Left ventricle myocardium superior (tissue), 1 donor: ENCODE measurements at regions not wholly inside any gene's neighbourhood (a gene's known extent, or its start where the extent isn't known, plus 50 kb on each side); places are given as distances from the start of the nearest gene placed in this dataset.
"Not testable (repeated sequence)": the region's sequence is repeated elsewhere in the genome, so short reads cannot be mapped to it uniquely, and the experiment has no call there.

Experiments
- ATAC-seq: fragments of 200-7000 bp; cut with Tn5 transposase; one replicate; pipeline ENCODE4 v1.9.1; 2020; ENCODE audit warnings: mild to moderate bottlenecking, moderate library complexity
- DNase-seq: peaks from one replicate; pipeline ENCODE4 v3.0.0-alpha.2; 2020
- intact Hi-C: fragments of 100-400 bp; cut with micrococcal nuclease; formaldehyde crosslinking; loops from one replicate; pipeline ENCODE4 v1.11.0; 2022
- donor health status: DM: no; HTN: yes; CAD: no; lungs with severe emphysema.

GRCh38 chr11:25793637-25794036 is 538.3 kb upstream of the ANO3 start:
- ATAC-seq (no peak), DNase-seq (no peak)
- intact Hi-C loops: no loop called here

- intact Hi-C loops: no loop called here
Observed at GRCh38 chr11:25794804-25795203, 537.1 kb upstream of the ANO3 start.

GRCh38 chr11:25816411-25816810 is 515.5 kb upstream of the ANO3 start:
- intact Hi-C loops: no loop called here
- DNase-seq (no peak), ATAC-seq (no peak)

More at GRCh38 chr11:25794804-25795203, 537.1 kb upstream of the ANO3 start:
- ATAC-seq: no peak
- DNase-seq: no peak

- intact Hi-C loops: no loop called here
- ATAC-seq (no peak), DNase-seq (no peak)
Observed at GRCh38 chr11:25824688-25825087, 507.2 kb upstream of the ANO3 start.

- DNase-seq, ATAC-seq, intact Hi-C loops: not testable (repeated sequence)
Observed at GRCh38 chr11:25831485-25831884, 500.4 kb upstream of the ANO3 start.

- ATAC-seq: no peak
Observed at GRCh38 chr11:25838918-25839625, 492.9 kb upstream of the ANO3 start.

GRCh38 chr11:25844811-25845210 is 487.1 kb upstream of the ANO3 start:
- ATAC-seq (no peak), DNase-seq (no peak)
- intact Hi-C loops: no loop called here

More at GRCh38 chr11:25838918-25839625, 492.9 kb upstream of the ANO3 start:
- DNase-seq: no peak
- intact Hi-C loops: no loop called here

GRCh38 chr11:25855916-25856315 is 476.0 kb upstream of the ANO3 start:
- ATAC-seq: no peak
- no peak for DNase-seq
- intact Hi-C loops: no loop called here

- no peak for DNase-seq
- intact Hi-C loops: no loop called here
- ATAC-seq: no peak
Observed at GRCh38 chr11:25859776-25860175, 472.2 kb upstream of the ANO3 start.

- ATAC-seq: no peak
- intact Hi-C loops: no loop called here
Observed at GRCh38 chr11:25860677-25861450, 471.1 kb upstream of the ANO3 start.

GRCh38 chr11:25862159-25862558 is 469.8 kb upstream of the ANO3 start:
- no peak for DNase-seq
- intact Hi-C loops: no loop called here
- no peak for ATAC-seq

More at GRCh38 chr11:25860677-25861450, 471.1 kb upstream of the ANO3 start:
- no peak for DNase-seq

GRCh38 chr11:25863986-25864385 is 467.9 kb upstream of the ANO3 start:
- no peak for DNase-seq
- ATAC-seq: no peak
- intact Hi-C loops: no loop called here

GRCh38 chr11:25876456-25876965 is 455.4 kb upstream of the ANO3 start:
- intact Hi-C loops: no loop called here
- DNase-seq: no peak
- no peak for ATAC-seq

- intact Hi-C loops: no loop called here
- ATAC-seq: no peak
- no peak for DNase-seq
Observed at GRCh38 chr11:25886036-25886435, 445.9 kb upstream of the ANO3 start.

- DNase-seq (no peak), ATAC-seq (no peak)
- intact Hi-C loops: no loop called here
Observed at GRCh38 chr11:25890626-25891260, 441.2 kb upstream of the ANO3 start.

GRCh38 chr11:25891960-25892359 is 440.0 kb upstream of the ANO3 start:
- intact Hi-C loops: no loop called here
- no peak for ATAC-seq
- DNase-seq: no peak

- DNase-seq (no peak), ATAC-seq (no peak)
- intact Hi-C loops: no loop called here
Observed at GRCh38 chr11:25899617-25900160, 432.2 kb upstream of the ANO3 start.

- intact Hi-C loops: no loop called here
- ATAC-seq (no peak), DNase-seq (no peak)
Observed at GRCh38 chr11:25900814-25901213, 431.1 kb upstream of the ANO3 start.

- ATAC-seq (no peak), DNase-seq (no peak)
- intact Hi-C loops: no loop called here
Observed at GRCh38 chr11:25901415-25901814, 430.5 kb upstream of the ANO3 start.

GRCh38 chr11:25902476-25902875 is 429.5 kb upstream of the ANO3 start:
- intact Hi-C loops: no loop called here
- no peak for DNase-seq
- no peak for ATAC-seq
